Thoracic aorta (tissue), 2 donors: ENCODE measurements at regions not wholly inside any gene's neighbourhood (a gene's known extent, or its start where the extent isn't known, plus 50 kb on each side); places are given as distances from the start of the nearest gene placed in this dataset.

Experiments
- ATAC-seq: fragments of 150-250 bp; one replicate; pipeline ENCODE4 v1.8.0; 2017; ENCODE audit warnings: low read depth; ENCODE audit not compliant: insufficient number of reproducible peaks, low FRiP score
- DNase-seq: peaks from one replicate; pipeline ENCODE4 v3.0.0-alpha.2; 2020; ENCODE audit warnings: low spot score
- H3K27ac ChIP-seq, 2 donors: fragments of 200-600 bp; sonication (generic); 1 replicate in 1 of 2; 2 replicates in 1 of 2; pipeline ENCODE4 v1.5.1; 2016; ENCODE audit warnings: mild to moderate bottlenecking in 2 of 2, moderate library complexity in 2 of 2
- H3K27me3 ChIP-seq: fragments of 200-600 bp; sonication (generic); replicated peaks from 2 replicates; pipeline ENCODE4 v1.6.0; 2016; ENCODE audit warnings: mild to moderate bottlenecking; ENCODE audit not compliant: insufficient read depth
- H3K36me3 ChIP-seq: fragments of 200-600 bp; sonication (generic); one replicate; pipeline ENCODE4 v1.5.1; 2016
- H3K4me1 ChIP-seq, 2 donors: fragments of 200-600 bp; sonication (generic); 1 replicate in 1 of 2; 2 replicates in 1 of 2; pipeline versions ENCODE4 v1.5.1 to v1.6.0; 2016; ENCODE audit warnings: low read depth in 2 of 2, mild to moderate bottlenecking in 1 of 2; ENCODE audit not compliant: control insufficient read depth in 1 of 2
- H3K4me3 ChIP-seq: fragments of 200-600 bp; sonication (generic); 2 replicates; pipeline ENCODE4 v1.5.1; 2016; ENCODE audit warnings: mild to moderate bottlenecking
- H3K9me3 ChIP-seq: fragments of 200-600 bp; sonication (generic); 2 replicates; pipeline ENCODE4 v1.5.1; 2016
- CTCF ChIP-seq: fragments of 200-600 bp; sonication (generic); IDR thresholded peaks from one replicate; pipeline ENCODE4 v1.5.1; 2019; ENCODE audit warnings: antibody characterized with exemption

GRCh38 chr4:124530464-124531077 lies 182.0 kb downstream of the ANKRD50 start:
- no peak for TF ChIP-seq CTCF
- H3K27me3 ChIP-seq: no peaks in the 10 kb centered on the region
- H3K4me3 ChIP-seq: no peak overlapping the region
- H3K36me3 ChIP-seq: no peaks in the 10 kb centered on the region
- peaks cover 0 to 7% of the 10 kb centered on the region in 2 donors for H3K4me1 ChIP-seq
- no peak for DNase-seq
- H3K27ac ChIP-seq: no peak overlapping the region
- no peak for ATAC-seq
- H3K9me3 ChIP-seq: no peaks in the 10 kb centered on the region

- DNase-seq (no peak), ATAC-seq (no peak)
- no peak overlapping the region for H3K27ac ChIP-seq
- H3K4me3 ChIP-seq: no peak overlapping the region
- no peaks in the 10 kb centered on the region for H3K36me3 ChIP-seq
- H3K27me3 ChIP-seq: no peaks in the 10 kb centered on the region
- no peak for TF ChIP-seq CTCF
- no peaks in the 10 kb centered on the region for H3K9me3 ChIP-seq
- no peaks in the 10 kb centered on the region for H3K4me1 ChIP-seq
These were observed 178.4 kb downstream of the ANKRD50 start for GRCh38 chr4:124534131-124534530.

- Histone ChIP-seq H3K27me3 (no peaks in the 10 kb centered on the region), H3K9me3 (no peaks in the 10 kb centered on the region), H3K4me3 (no peak overlapping the region), H3K4me1 (no peaks in the 10 kb centered on the region), H3K36me3 (no peaks in the 10 kb centered on the region), H3K27ac (no peak overlapping the region)
- no peak for ATAC-seq
- DNase-seq: no peak
- no peak for TF ChIP-seq CTCF
These were observed 177.5 kb downstream of the ANKRD50 start for GRCh38 chr4:124535003-124535402.

GRCh38 chr4:124536946-124537345 lies 175.6 kb downstream of the ANKRD50 start:
- Histone ChIP-seq H3K36me3 (no peaks in the 10 kb centered on the region), H3K4me3 (no peak overlapping the region), H3K4me1 (no peaks in the 10 kb centered on the region), H3K27ac (no peak overlapping the region), H3K27me3 (no peaks in the 10 kb centered on the region), H3K9me3 (no peaks in the 10 kb centered on the region)
- ATAC-seq (no peak), DNase-seq (no peak)
- TF ChIP-seq CTCF: no peak

GRCh38 chr4:124537971-124538370 lies 174.6 kb downstream of the ANKRD50 start:
- ATAC-seq (no peak), DNase-seq (no peak)
- Histone ChIP-seq H3K4me1 (no peaks in the 10 kb centered on the region), H3K27me3 (no peaks in the 10 kb centered on the region), H3K36me3 (no peaks in the 10 kb centered on the region), H3K9me3 (no peaks in the 10 kb centered on the region), H3K27ac (no peak overlapping the region), H3K4me3 (no peak overlapping the region)
- TF ChIP-seq CTCF: no peak
